Activated CD4-positive, alpha-beta T cell treated with anti-CD3 and anti-CD28 coated beads, Interleukin-2, amount 10 ng/mL, durations not matched to agents 7 days and 5 days (primary cell): ENCODE measurements at regions not wholly inside any gene's neighbourhood (a gene's known extent, or its start where the extent isn't known, plus 50 kb on each side); places are given as distances from the start of the nearest gene placed in this dataset.

Source experiments
- CTCF ChIA-PET: fragments of 350-600 bp; sonication (Branson Sonifier 250); formaldehyde crosslinking; loops from one replicate; lab custom pipeline; 2021; ENCODE audit warnings: antibody characterized with exemption; lab: Charles Lee
- POLR2A ChIA-PET: fragments of 350-600 bp; sonication (Branson Sonifier 250); formaldehyde crosslinking; loops from one replicate; lab custom pipeline; 2021; ENCODE audit warnings: antibody characterized with exemption; lab: Charles Lee
- DNase-seq: peaks from one replicate; pipeline ENCODE4 v3.0.0-alpha.2; 2020
- H3K27ac Mint-ChIP-seq: one replicate; pipeline ENCODE4 v1.8.0; 2021; ENCODE audit warnings: mild to moderate bottlenecking, moderate library complexity, mixed read lengths
- H3K27me3 Mint-ChIP-seq: one replicate; pipeline ENCODE4 v1.8.0; 2021; ENCODE audit warnings: mixed read lengths
- H3K36me3 Mint-ChIP-seq: one replicate; pipeline ENCODE4 v1.8.0; 2021; ENCODE audit warnings: low read depth, mixed read lengths
- H3K4me1 Mint-ChIP-seq: one replicate; pipeline ENCODE4 v1.8.0; 2021; ENCODE audit warnings: mixed read lengths
- H3K4me3 Mint-ChIP-seq: one replicate; pipeline ENCODE4 v1.8.0; 2021; ENCODE audit warnings: mild to moderate bottlenecking, moderate library complexity, mixed read lengths
- H3K9me3 Mint-ChIP-seq: one replicate; pipeline ENCODE4 v1.8.0; 2021; ENCODE audit warnings: mixed read lengths

DNA sequence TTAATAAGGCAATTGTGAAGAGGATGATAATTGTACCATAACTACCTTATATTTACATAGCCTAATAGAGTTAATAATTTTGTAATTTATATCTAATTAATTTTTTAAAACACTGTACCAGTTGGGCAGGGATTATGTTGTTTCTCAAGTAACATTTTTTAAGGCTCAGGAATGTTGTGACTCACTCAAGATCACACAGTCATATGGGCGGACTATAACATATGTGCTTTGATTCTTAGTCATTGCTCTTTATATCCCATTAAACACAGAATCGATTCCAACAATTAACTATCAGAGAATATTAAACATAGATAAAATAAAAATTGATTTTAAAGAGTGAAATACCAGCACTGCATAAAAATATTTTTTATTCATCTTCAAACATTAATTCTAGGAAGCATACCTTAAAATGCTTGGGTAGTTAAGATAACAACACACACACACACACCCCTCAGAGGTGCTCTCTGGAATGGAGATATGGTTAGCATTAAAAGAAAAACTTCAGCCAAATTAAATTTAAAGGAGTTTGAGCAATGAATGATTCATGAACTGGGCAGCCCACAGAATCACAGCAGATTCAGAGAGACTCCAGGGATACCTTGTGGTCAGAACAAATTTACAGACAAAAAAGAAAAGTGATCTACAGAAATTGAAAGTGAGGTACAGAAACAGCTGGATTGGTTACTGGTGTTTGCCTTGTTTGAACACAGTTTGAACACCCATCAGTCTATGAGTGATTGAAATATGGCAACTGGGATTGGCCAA is 869.4 kb upstream of the ID2 start:
- Mint-ChIP-seq H3K4me1 (no peaks in the 10 kb centered on the region), H3K36me3 (peaks cover 3% of the 10 kb centered on the region), H3K4me3 (no peak overlapping the region), H3K9me3 (peaks cover 21% of the 10 kb centered on the region), H3K27ac (no peak overlapping the region), H3K27me3 (no peaks in the 10 kb centered on the region)
- POLR2A ChIA-PET = no interaction called here
- CTCF ChIA-PET = interaction anchor here (1.1 kb wide), 1 partner anchor 11 kb away, joined by 3 read pairs; no protein-coding TSS in a partner anchor
- no peak for DNase-seq

GRCh38 chr2:7813541-7814292 is 868.1 kb upstream of the ID2 start:
- peaks cover 3% of the 10 kb centered on the region for H3K36me3 Mint-ChIP-seq
- H3K27me3 Mint-ChIP-seq = no peaks in the 10 kb centered on the region
- no peak overlapping the region for H3K27ac Mint-ChIP-seq
- no peak for DNase-seq
- CTCF ChIA-PET = interaction anchor here (1.0 to 1.3 kb wide), 3 partner anchors 9 to 13 kb away, joined by 3 to 4 read pairs (median 3); no protein-coding TSS in a partner anchor
- H3K4me1 Mint-ChIP-seq = no peaks in the 10 kb centered on the region
- H3K9me3 Mint-ChIP-seq = peaks cover 24% of the 10 kb centered on the region
- no peak overlapping the region for H3K4me3 Mint-ChIP-seq
- POLR2A ChIA-PET = interaction anchor here (0.7 kb wide), 1 partner anchor 166 kb away, joined by 5 read pairs; no protein-coding TSS in a partner anchor

- Mint-ChIP-seq H3K27me3 (no peaks in the 10 kb centered on the region), H3K9me3 (peaks cover 27% of the 10 kb centered on the region), H3K4me1 (no peaks in the 10 kb centered on the region), H3K27ac (no peak overlapping the region), H3K36me3 (peaks cover 3% of the 10 kb centered on the region), H3K4me3 (no peak overlapping the region)
- DNase-seq = no peak
- POLR2A ChIA-PET = no interaction called here
- CTCF ChIA-PET = interaction anchor here (1.5 kb wide), 1 partner anchor 184 kb away, joined by 3 read pairs; no protein-coding TSS in a partner anchor
These were observed 866.1 kb upstream of the ID2 start for GRCh38 chr2:7815726-7816125.

GRCh38 chr2:7816233-7816632 is 865.6 kb upstream of the ID2 start:
- peaks cover 3% of the 10 kb centered on the region for H3K36me3 Mint-ChIP-seq
- DNase-seq = no peak
- H3K9me3 Mint-ChIP-seq = peaks cover 27% of the 10 kb centered on the region
- CTCF ChIA-PET = interaction anchor here (1.5 kb wide), 1 partner anchor 183 kb away, joined by 3 read pairs; no protein-coding TSS in a partner anchor
- H3K27ac Mint-ChIP-seq = no peak overlapping the region
- POLR2A ChIA-PET = no interaction called here
- H3K4me1 Mint-ChIP-seq = no peaks in the 10 kb centered on the region
- H3K4me3 Mint-ChIP-seq = no peak overlapping the region
- no peaks in the 10 kb centered on the region for H3K27me3 Mint-ChIP-seq

DNA sequence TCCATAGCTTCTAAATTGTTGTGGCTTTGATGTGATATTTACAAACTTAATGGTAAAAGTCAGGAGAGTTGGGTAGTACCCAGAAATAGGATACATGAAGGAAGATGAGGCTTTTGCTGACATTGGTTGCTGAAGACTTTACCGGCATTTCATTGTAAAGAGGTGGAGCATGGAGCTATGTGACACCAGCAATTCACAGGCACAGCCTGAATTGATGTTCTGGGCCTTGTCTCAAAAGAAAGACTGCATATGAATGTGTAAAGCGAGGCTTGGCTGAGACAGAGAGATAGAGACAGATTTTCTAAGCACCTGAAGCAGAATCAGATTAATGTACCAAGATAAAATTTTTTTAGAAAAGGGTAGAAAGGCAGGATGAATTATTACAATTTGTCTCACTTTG is 864.9 kb upstream of the ID2 start:
- Mint-ChIP-seq H3K4me3 (no peak overlapping the region), H3K4me1 (no peaks in the 10 kb centered on the region), H3K27me3 (no peaks in the 10 kb centered on the region), H3K9me3 (peaks cover 27% of the 10 kb centered on the region), H3K36me3 (peaks cover 3% of the 10 kb centered on the region), H3K27ac (no peak overlapping the region)
- ChIA-PET POLR2A (interaction anchor here (0.6 kb wide), 1 partner anchor 532 kb away, joined by 3 read pairs; no protein-coding TSS in a partner anchor), CTCF (interaction anchor here (1.1 kb wide), 1 partner anchor 53 kb away, joined by 3 read pairs; no protein-coding TSS in a partner anchor)
- DNase-seq = no peak

DNA sequence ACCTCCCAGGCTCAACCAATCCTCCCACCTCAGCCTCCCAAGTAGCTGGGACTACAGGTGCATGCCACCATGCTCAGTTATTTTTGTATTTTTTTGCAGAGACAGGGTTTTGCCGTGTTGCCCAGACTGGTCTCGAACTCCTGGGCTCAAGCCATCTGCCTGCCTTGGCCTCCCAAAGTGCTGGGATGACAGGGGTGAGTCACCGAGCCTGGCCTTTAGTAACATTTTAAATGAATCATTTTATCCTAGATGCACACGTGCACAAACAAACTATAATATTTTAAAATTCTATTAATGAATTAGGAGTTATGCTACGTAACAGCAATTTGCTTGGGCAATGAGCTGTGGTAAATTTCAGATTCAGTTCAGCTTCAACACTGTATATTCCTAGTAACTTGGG is 862.5 kb upstream of the ID2 start:
- ChIA-PET POLR2A (no interaction called here), CTCF (interaction anchor here (1.0 kb wide), 1 partner anchor 45 kb away, joined by 3 read pairs; no protein-coding TSS in a partner anchor)
- Mint-ChIP-seq H3K27ac (no peak overlapping the region), H3K9me3 (peaks cover 21% of the 10 kb centered on the region), H3K4me1 (no peaks in the 10 kb centered on the region), H3K36me3 (peaks cover 3% of the 10 kb centered on the region), H3K27me3 (no peaks in the 10 kb centered on the region), H3K4me3 (no peak overlapping the region)
- no peak for DNase-seq

- Mint-ChIP-seq H3K4me3 (no peak overlapping the region), H3K27ac (no peak overlapping the region), H3K27me3 (no peaks in the 10 kb centered on the region), H3K36me3 (peaks cover 4% of the 10 kb centered on the region), H3K9me3 (peaks cover 17% of the 10 kb centered on the region), H3K4me1 (no peaks in the 10 kb centered on the region)
- POLR2A ChIA-PET = no interaction called here
- CTCF ChIA-PET = interaction anchor here (1.0 kb wide), 1 partner anchor 44 kb away, joined by 3 read pairs; no protein-coding TSS in a partner anchor
- no peak for DNase-seq
These were observed 862.0 kb upstream of the ID2 start for GRCh38 chr2:7819850-7820249.

DNA sequence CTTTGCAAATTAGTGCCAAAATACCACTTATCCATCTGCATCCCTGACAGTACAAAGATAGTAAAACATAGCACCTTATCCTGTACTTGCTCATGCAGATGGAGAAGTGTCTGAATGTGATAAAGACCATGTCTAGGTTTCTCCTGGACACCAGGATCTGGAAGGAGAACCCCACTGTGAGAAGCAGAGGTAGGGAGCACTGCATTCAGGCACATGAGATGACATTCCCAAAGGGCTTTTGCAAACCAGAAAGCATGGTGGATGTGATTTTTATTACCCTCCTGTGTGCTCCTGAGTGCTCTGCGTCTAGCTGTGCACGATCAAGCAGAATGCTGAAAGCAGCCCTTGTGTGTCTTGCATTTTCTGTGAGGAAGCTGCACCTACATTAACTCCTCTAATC is 857.6 kb upstream of the ID2 start:
- CTCF ChIA-PET = interaction anchor here (0.7 to 1.6 kb wide), 3 partner anchors 11 to 31 kb away, joined by 3 read pairs; no protein-coding TSS in a partner anchor
- Mint-ChIP-seq H3K4me3 (no peak overlapping the region), H3K9me3 (peaks cover 8% of the 10 kb centered on the region), H3K36me3 (peaks cover 1% of the 10 kb centered on the region), H3K4me1 (peaks cover 18% of the 10 kb centered on the region), H3K27ac (no peak overlapping the region), H3K27me3 (no peaks in the 10 kb centered on the region)
- no peak for DNase-seq
- POLR2A ChIA-PET = no interaction called here

- ChIA-PET POLR2A (no interaction called here), CTCF (interaction anchor here (0.8 to 1.6 kb wide), 4 partner anchors 12 to 37 kb away, joined by 3 read pairs; no protein-coding TSS in a partner anchor)
- H3K36me3 Mint-ChIP-seq = peaks cover 1% of the 10 kb centered on the region
These were observed 856.1 kb upstream of the ID2 start for GRCh38 chr2:7825591-7826312.

GRCh38 chr2:7826656-7827055 is 855.2 kb upstream of the ID2 start:
- POLR2A ChIA-PET = no interaction called here
- H3K36me3 Mint-ChIP-seq = peaks cover 1% of the 10 kb centered on the region
- CTCF ChIA-PET = interaction anchor here (1.5 kb wide), 1 partner anchor 23 kb away, joined by 3 read pairs; no protein-coding TSS in a partner anchor
- DNase-seq = no peak
- H3K27ac Mint-ChIP-seq = no peak overlapping the region
- no peak overlapping the region for H3K4me3 Mint-ChIP-seq
- peaks cover 9% of the 10 kb centered on the region for H3K9me3 Mint-ChIP-seq
- peaks cover 18% of the 10 kb centered on the region for H3K4me1 Mint-ChIP-seq
- H3K27me3 Mint-ChIP-seq = no peaks in the 10 kb centered on the region

More at GRCh38 chr2:7825591-7826312, 856.1 kb upstream of the ID2 start:
- no peak overlapping the region for H3K4me3 Mint-ChIP-seq
- peaks cover 9% of the 10 kb centered on the region for H3K9me3 Mint-ChIP-seq
- no peaks in the 10 kb centered on the region for H3K27me3 Mint-ChIP-seq
- no peak for DNase-seq
- H3K27ac Mint-ChIP-seq = no peak overlapping the region
- H3K4me1 Mint-ChIP-seq = peaks cover 18% of the 10 kb centered on the region

DNA sequence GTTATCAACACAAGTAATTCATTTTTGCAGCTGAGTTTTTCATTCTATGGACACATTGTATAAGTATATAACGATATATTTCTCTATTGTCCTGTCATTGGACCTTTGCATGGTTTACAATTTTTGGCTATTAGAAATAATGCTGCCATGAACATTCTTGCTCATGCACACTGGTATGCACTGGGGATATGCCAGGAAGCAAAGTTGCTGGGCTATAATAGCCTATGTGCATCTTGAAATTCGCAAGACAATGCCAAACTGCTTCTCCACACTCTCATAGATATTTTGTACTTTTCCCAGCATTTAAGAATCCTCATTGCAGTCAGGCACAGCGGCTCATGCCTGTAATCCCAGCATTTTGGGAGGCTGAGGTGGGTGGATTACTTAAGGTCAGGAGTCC is 852.6 kb upstream of the ID2 start:
- H3K4me3 Mint-ChIP-seq = no peak overlapping the region

GRCh38 chr2:7830616-7831015 is 851.2 kb upstream of the ID2 start:
- no peaks in the 10 kb centered on the region for H3K27me3 Mint-ChIP-seq
- H3K4me3 Mint-ChIP-seq = no peak overlapping the region
- POLR2A ChIA-PET = no interaction called here
- no peak for DNase-seq
- H3K9me3 Mint-ChIP-seq = peaks cover 17% of the 10 kb centered on the region
- H3K4me1 Mint-ChIP-seq = peaks cover 21% of the 10 kb centered on the region
- H3K27ac Mint-ChIP-seq = no peak overlapping the region
- no peaks in the 10 kb centered on the region for H3K36me3 Mint-ChIP-seq
- CTCF ChIA-PET = interaction anchor here (0.8 to 1.2 kb wide), 2 partner anchors 8 to 19 kb away, joined by 3 to 4 read pairs; no protein-coding TSS in a partner anchor

More for the DNA sequence above, 852.6 kb upstream of the ID2 start:
- peaks cover 18% of the 10 kb centered on the region for H3K4me1 Mint-ChIP-seq
- H3K27ac Mint-ChIP-seq = no peak overlapping the region
- peaks cover 9% of the 10 kb centered on the region for H3K9me3 Mint-ChIP-seq
- ChIA-PET POLR2A (no interaction called here), CTCF (no interaction called here)
- DNase-seq = no peak
- H3K27me3 Mint-ChIP-seq = no peaks in the 10 kb centered on the region
- H3K36me3 Mint-ChIP-seq = peaks cover 1% of the 10 kb centered on the region
